ENCODE measurements at regions not wholly inside any gene's neighbourhood (a gene's known extent, or its start where the extent isn't known, plus 50 kb on each side); places are given as distances from the start of the nearest gene placed in this dataset.

GRCh38 chr5:163369776-163370385 is 67.5 kb upstream of the CCNG1 start:
- DNase-seq = no peak

GRCh38 chr5:163373436-163374084 is 63.8 kb upstream of the CCNG1 start:
- no peak for DNase-seq

- DNase-seq = no peak
Observed at GRCh38 chr5:163377982-163378381, 59.4 kb upstream of the CCNG1 start.

GRCh38 chr5:163379298-163380155 is 57.9 kb upstream of the CCNG1 start:
- DNase-seq = peak; percentile 15 to 60 (median 55)

- DNase-seq = no peak
Observed at GRCh38 chr5:163381832-163382231, 55.6 kb upstream of the CCNG1 start.

- DNase-seq = no peak
Observed at GRCh38 chr5:163383754-163384153, 53.6 kb upstream of the CCNG1 start.

GRCh38 chr5:163384669-163385068 is 52.7 kb upstream of the CCNG1 start:
- no peak for DNase-seq

GRCh38 chr5:163385271-163385670 is 52.1 kb upstream of the CCNG1 start:
- DNase-seq = no peak

GRCh38 chr5:163385824-163386223 is 51.6 kb upstream of the CCNG1 start:
- DNase-seq = no peak

GRCh38 chr5:163386352-163386751 is 51.0 kb upstream of the CCNG1 start:
- no peak for DNase-seq

- DNase-seq = no peak
Observed at GRCh38 chr5:163387589-163388343, 49.6 kb upstream of the CCNG1 start.
